NCI-H146 treated with DMSO at 0.1 percent for 48 hours (cell line): ENCODE measurements at regions not wholly inside any gene's neighbourhood (a gene's known extent, or its start where the extent isn't known, plus 50 kb on each side); places are given as distances from the start of the nearest gene placed in this dataset.

Experiments used
- DNase-seq: peaks from one replicate; lab custom pipeline; 2025; ENCODE audit not compliant: unreplicated experiment; lab: John Stamatoyannopoulos, UW

DNA sequence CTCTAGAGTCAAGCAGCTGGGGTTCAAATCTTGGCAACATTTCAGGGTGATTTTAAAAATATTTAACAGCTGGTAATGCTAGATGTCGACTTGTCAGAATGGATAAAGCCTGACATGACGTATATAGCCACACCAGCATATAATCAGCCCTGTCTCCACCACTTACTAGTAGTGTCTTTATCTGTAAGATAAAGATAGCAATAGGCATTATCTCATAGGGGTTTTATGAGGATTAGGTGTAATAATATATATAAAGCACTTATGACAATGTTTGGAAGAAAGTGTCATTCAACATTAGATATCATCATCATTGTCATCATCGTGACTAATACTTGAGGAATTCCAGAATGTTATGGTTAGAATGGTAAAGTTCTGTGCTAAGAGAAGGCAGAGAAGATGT lies 369.0 kb upstream of the CWC22 start:
- no peak for DNase-seq

DNA sequence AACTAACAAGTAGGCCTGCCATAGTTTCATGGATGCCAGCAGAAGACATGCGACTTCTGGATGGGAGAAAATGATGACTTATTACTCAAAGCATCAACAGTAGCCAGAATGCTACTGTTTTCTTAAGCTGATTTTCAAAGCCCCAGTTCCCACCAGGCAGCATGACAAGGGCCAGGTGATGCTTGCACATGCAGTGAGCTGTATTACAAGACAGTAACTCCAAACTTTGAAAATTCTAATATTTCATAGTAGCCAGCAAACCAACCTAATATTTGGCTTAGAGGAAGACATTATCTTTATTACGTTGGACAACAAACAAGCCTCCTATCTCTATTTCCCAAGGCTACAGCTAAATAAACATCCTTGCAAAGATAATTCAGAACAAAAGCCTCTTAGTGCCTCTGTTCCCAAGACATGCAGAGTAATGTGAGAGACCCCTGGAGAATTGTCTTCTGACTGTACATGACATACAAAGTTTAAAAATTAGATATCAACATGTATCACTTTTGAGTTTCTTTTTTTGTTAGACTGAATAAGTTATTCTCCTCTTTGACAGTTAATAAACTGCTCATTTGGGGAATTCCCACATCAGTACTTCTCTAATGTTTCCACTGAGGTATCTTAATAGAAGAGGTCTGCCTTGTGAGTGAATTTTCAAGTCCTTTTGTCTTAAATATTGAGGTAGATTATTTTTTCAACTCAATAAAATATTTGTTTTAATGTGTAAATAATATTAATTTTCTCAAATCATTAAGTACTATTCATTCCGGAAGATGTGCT lies 367.6 kb upstream of the CWC22 start:
- DNase-seq, result no peak

DNA sequence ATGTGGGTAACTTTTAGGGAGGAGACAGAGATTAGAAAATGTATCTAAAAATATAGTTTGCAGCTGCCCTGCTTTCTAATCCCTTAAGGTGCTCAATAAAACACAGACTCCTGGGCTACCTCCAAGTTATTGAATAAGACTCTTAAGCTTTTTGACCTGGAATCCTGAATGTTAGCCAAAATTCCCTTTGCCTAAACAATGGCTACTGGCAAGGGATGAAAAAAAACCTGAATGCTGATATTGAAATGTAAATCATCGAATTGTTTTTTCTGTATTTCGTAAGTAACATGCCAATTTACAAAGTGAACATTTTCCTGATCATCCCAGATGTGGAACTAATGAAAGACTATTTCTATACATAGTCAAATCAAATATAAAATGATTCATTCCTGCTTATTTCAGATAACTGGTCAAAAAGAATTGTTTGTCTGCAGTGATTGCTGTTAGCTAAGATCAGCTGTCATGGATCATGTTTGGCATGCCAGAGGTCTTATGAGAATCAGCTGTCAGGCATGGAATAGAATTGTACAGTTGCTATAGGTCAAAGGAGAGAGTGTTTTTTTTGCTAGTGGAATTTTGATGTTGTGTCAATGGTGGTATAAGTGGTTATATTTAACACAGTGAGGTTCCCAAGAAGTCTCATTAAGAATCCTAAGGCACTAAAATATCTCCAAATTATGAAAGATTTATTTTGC lies 363.6 kb upstream of the CWC22 start:
- DNase-seq, result no peak

DNA sequence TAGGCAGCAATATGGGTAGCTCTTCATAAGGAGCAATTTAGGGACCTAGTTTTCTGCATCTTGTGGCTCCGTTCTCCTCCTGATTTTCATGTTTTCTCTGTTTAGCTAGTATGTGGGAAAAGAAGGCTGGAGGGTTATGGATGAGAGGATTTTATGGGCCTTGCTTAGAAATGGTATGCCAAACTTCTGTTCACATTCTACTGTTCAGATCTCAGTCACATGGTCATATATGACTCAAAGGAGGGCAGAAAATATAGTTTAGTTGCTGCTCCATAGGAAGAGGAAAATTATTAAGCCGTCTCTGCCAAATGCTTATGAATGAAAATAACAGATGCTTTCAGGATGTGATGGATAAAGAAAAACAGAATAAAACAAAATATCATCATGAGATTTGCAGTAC lies 361.8 kb upstream of the CWC22 start:
- no peak for DNase-seq

DNA sequence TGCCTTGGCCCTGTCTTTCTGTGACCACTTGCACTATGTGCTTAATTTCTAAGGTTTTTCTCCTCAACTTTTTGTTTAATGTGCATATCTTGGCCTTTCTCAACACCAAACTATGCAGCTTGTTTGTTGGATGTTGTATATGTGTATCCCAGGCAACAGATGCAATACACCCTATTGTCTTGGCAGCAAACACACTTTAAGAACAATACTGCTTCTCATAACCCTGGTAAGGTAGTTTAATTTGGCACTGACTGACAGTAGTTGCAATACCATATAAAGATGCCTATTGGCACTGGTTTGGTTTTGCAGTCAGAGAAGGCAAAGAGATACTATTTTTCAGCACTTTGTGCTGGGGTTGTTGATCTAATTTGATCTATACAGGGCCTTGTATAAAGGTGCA lies 360.7 kb upstream of the CWC22 start:
- no peak for DNase-seq

DNA sequence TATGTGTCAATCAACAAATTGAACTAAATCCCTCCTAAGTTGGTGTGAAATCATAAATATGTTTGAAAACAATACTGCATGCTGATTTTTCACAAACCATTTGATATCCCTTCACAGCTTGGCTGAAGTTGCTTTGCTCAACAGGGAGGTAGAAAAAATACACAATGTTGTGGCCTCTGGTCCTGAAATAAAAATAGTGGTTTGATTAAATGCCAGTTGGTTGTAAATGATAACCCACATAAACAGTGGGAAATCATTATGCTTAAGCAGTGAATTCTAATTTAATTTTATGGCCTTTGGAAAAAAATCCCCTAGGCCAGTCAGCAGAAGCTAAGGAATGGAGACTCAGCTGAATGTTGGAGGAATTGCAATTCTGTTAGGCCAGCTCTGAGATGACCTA lies 359.4 kb upstream of the CWC22 start:
- no peak for DNase-seq

DNA sequence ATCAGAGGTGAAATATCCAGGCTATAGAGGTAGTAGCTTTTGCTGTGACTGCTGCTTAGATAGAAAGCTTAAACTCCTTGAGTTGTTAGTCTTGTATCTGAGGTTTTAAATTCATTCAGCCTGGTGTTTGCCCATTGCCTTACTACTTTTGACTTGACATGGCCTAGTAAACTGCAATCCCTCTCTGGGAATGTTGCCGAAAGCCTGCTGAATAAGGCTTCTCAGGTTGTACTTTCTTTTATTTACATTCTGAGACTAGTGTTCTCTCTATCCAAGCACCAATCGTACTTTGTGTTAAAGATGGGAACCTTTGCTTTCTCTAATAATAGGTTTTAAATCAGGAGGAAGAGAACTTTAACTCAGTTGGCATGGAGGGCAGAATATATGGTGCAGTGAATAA lies 357.6 kb upstream of the CWC22 start:
- no peak for DNase-seq

DNA sequence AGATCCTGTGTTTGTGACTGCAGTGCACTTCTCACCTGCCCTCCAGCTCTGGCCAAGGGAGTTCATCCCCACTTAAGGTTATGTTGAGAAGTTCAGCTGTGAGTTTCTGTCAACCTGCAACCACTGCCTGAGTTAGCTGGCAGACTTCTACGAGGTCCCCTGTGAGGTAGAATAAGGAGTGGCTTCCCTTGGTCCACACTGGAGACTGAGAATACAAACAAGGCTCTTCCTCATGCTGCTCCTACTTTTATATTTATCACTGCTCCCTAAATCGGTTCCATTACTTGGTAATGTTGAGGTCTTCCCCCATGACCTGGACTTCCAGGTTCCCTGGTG lies 353.2 kb upstream of the CWC22 start:
- no peak for DNase-seq

DNA sequence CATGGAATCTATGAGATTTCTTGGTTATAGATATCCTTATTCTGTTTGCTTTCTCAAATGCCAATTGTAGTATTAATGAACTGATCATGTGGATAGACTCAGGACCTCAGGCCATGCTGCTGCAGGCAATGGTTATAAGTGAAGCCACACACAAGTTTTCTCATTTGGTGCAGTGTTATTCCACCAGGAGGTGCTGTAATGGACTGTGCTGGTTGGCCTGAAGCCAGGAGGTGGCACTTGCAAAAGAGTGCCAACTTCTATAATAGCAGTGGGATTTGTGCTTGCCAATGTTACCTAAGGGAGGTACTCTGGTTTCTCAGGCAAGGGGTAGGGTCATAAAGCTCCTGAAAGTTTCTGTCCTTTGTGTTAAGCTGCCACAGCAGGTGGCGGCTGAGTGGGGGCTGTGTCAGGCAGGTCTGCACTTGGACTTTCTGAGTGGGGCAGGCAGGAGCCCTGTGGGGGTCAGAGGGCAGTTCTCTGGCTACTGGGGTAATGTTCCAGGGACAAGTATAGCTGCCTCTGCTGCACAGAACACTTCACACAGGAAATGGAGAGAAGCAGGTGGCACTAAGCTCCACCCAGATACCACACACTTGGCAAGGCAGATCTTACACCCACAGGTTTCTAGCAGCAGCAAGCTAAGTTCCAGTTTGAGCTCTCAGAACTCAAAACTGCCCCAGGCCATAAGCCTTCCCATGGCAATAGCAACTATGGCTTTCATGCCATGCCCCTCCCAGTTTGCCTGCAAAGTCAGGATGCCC lies 352.6 kb upstream of the CWC22 start:
- DNase-seq, result no peak

DNA sequence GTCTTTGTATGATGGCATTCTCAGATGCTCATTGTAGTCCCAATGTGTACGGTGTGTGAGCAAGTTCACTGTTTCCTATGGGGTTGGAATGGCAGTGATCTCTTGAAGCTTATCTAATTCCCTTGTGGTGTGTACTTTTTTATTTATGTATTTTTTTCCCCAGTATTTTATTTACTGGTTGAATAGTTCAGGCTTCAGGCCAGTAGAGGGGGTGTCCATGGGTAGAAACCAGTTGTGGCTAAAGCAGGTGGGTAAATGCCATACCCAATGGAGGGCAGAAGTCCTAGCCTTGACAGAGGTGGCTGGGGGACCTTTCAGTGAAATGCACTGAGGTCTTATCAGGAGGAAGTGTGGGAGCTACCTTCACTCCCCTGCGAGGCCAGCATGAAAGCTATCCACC lies 351.4 kb upstream of the CWC22 start:
- DNase-seq, result no peak

DNA sequence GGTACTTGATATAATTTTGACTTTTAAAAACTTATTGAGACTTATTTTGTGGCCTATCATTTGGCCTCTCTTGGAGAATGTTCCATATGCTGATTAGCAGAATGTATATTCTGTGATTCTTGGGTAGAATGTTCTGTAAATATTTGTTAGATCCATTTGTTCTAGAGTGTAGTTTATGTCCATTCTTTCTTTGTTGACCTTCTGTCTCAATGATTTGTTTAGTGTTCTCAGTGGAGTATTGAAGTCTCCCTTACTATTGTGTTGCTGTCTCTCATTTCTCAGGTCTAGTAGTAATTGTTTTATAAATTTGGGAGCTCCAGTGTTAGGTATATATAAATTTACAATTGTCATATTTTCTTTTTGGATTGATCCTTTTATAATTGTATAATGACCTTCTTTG lies 349.6 kb upstream of the CWC22 start:
- no peak for DNase-seq

DNA sequence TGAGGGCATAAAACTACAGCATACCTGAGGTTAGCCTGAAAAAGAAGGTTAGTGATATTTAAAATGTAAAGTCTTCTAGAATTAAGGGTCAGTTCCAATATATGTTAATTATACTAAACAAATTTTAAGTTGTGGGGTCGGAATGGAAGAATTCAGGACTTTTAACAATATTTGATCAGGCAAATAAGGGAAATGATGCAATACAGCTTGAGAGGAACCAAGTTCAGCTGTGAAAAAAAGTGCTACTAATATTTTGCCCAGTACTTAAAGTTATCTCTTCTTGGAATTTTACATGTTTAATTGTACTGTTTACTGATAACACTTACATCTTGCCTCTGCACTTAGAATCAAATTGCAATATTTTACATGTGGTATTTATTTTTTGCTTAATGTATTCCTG lies 345.5 kb upstream of the CWC22 start:
- no peak for DNase-seq

DNA sequence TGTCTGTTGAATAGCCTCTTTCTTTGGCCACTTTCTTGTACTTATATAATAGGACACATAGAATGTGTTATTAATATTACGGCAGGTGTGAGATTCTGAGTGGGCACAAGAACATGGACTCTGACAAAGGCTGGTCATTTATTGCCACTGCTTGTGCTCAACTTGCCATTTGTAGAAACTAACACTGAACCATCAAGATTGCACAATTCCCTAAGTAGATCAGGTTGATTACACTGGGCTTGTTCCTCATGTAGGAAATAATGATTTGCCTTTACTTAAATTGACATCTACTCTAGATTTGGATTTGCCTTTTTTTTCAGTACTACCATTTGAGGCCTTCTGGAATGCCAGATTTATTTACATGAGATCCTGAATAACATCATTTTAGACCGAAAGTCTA lies 342.7 kb upstream of the CWC22 start:
- DNase-seq, result no peak

DNA sequence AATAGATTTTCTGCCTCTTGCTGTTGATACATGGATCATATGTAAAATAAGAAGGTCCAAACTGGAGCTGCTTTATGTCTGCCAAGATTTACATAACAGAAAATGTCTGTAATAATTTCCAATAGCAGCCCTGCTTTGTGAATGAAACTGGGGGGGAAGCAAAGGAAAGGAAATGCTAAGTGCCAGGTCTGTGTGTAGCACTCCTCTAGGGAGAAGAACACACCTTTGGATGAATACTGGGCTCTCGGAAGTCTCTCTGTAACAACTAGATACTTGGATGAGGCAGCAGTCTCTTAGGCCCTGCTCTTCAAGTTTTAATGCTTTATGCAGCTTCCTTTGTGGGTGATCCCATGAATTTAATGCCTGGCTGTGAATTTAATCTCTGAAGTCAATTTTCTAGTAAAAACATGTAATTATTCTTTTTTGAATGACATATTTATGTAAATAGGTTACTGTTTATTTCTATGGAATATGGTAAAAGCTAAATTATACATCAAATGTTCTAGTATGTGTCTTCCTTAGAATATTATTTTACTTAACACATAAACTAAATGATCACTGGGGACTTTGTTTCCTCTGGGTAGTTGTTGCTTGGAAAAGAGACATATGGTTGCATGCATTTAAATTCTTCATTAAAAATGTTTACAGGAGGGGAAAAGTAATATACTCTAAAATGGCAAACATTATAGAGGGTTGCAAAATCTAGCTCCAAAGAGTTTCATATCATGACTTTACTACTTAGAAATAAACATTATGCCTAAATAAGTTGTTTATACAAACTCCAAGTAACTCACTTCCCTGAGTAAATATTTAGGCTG lies 336.6 kb upstream of the CWC22 start:
- DNase-seq, result no peak

DNA sequence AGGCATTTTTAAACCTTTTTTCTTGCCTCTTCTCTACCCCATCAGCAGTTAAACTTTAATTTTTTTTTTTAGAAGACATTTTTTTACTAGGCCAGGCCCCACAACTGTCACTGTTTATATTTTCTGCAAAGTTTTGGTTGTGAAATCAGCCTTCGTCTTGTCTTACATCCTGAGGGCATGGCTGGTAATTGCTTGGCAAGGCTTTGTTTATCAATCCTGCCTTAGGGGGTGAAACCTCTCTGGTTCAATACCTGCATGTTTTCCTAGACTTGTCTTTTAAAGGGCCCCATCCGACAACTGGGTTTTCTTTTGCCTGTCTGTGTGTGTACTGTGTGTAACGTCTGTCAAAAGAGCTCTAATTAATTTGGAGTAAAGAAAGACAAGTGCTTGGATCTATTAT lies 330.0 kb upstream of the CWC22 start:
- DNase-seq, result no peak

DNA sequence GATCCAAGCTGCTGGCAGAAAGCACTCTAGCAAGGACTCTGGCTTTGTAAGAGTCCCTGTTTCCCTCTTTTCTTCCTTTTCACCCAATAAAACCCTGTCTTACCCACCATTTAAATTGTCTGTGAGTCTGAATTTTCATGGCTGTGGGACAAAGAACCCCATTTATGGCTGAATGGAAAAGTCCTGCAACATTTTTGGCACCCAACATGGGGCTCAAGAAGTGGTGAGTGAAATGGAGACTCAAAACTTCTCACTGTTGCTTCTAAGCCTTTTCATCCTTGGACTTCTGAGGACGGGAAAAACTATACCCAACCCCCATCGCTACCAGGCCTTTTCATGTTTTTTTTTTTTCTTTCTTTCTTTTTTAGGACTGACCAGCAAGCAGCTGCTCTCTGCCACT lies 329.5 kb upstream of the CWC22 start:
- no peak for DNase-seq

DNA sequence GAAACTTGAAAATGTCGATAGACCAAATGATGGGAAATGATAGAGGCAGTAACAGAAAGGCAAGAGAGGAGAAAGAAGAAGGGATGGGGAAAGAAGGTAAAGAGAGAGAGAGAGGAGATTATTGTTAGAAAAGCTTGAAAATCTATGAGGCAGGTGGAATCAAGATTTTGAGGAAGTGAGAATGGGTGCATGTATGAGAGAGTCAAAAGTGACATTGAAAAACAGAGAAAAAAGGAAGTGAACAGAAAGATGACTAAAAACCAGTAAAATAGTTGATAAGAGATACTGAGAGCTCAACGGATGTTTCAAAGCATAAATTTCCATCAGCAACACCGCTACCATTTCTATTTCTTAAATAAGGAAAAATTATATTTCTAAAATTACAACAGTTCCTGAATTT lies 327.4 kb upstream of the CWC22 start:
- DNase-seq, result no peak

DNA sequence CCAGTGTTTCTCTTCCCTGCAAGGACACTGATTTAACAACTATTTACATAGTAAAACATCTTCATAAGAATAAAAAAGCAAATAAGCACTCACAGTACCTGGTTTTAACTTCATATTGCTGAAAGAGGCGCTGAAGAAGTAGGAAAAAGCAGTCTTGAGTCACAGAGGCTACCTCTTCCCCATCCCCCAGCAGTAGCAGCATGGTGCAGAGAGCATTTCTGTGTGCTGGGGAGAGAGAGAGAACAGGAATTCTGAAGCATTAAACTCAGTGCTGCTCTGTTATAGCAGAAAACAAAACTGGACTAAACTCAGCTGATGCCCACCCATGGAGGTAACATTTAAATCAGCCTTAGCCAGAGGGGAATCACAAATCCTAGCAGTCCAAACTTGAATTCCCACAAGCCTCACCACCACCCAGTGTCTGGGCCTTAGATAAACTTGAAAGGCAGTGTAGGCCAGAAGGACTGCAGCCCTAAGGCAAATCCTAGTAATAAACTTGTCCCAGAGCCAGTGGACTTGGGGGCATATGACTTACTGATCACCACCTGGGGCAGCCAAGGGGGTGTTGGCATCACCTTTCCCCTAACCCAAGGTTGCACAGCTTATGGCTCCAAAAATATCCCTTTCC lies 321.8 kb upstream of the CWC22 start:
- no peak for DNase-seq

DNA sequence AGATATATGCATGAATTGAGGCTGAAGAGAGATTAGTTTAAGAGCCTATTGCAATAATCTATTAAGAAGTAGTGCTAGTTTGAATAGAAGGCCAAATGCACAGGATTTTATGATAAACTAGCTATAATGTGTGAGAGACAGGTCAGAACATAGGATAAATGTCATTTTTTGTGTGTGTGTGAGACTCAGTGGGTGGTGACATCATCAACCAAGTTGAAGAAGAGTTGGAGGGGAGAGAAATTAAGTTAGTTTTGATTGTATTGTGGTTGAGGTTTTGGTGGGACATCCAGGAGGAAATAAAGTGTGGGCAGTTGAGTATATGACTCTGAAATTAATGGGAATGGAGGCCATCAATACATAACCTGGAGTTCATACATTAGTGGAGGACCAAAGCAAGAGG lies 320.1 kb upstream of the CWC22 start:
- no peak for DNase-seq

DNA sequence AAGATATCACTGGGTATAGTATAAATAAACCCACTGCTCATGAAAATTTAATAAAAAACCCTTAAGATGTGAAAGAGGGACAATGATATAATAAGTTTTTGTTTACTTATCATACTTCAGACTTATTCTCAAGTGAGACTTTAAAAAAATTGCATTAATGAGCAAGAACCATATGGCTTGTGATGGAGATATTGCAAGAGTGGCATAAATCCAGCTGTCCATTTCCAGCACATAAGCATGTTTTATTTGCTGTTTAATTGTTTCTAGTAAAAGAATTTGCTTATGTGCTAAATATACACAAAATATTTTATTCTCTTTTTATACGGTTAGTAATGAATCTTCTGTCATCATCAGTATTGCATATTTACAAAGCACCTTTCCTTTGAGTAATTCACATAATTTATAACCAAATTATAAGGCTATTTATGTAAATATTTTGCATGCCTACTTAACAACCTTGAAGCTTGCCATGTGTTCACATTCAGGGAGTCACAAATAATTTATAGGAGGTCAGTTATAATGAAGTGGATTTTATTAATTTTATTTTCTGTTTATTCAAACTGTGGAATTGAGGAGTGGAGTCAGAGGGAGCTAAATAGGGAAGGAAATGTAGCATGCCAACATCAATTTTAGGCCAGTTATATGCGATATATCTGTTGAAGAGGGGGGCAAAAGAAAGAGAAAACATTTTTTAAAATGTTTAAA lies 318.5 kb upstream of the CWC22 start:
- no peak for DNase-seq
